ENCODE measurements at regions not wholly inside any gene's neighbourhood (a gene's known extent, or its start where the extent isn't known, plus 50 kb on each side); places are given as distances from the start of the nearest gene placed in this dataset.

- H3K36me3 ChIP-seq = no peaks in the 10 kb centered on the region
- no peaks in the 10 kb centered on the region for H3K9me3 ChIP-seq
- intact Hi-C loops (cut with DNase I) = no loop called here
- H3K4me1 ChIP-seq = no peaks in the 10 kb centered on the region
- no peak overlapping the region for H3K4me3 ChIP-seq
- ATAC-seq = peak in 1 of 4 donors; percentile 22
- no peaks in the 10 kb centered on the region for H3K27me3 ChIP-seq
- 60% methylated on average over 1 of the region's 2 CpGs for WGBS (ENCODE audit: insufficient coverage, low coverage, low lambda C conversion rate, missing lambda C conversion rate)
- TF ChIP-seq POLR2A (IDR thresholded peaks at IDR 0.05) (no peak), CTCF (IDR thresholded peaks at IDR 0.05) (no peak)
- H3K27ac ChIP-seq = no peak overlapping the region
- DNase-seq = no peak
Observed at GRCh38 chr2:41925712-41926111, 122.1 kb upstream of the PKDCC start.

- H3K9me3 ChIP-seq = no peaks in the 10 kb centered on the region
- H3K36me3 ChIP-seq = no peaks in the 10 kb centered on the region
- no peak overlapping the region for H3K4me3 ChIP-seq
- intact Hi-C loops (cut with DNase I) = no loop called here
- no peaks in the 10 kb centered on the region for H3K4me1 ChIP-seq
- H3K27me3 ChIP-seq = no peaks in the 10 kb centered on the region
- WGBS (ENCODE audit: insufficient coverage, low coverage, low lambda C conversion rate, missing lambda C conversion rate) = 58% methylated on average over 7 of the region's 8 CpGs
- DNase-seq (no peak), ATAC-seq (peak; percentile 17 to 57 (median 44))
- peak overlapping the region in 1 of 3 donors; percentile 10 for H3K27ac ChIP-seq
- no peak for TF ChIP-seq POLR2A (IDR thresholded peaks at IDR 0.05)
- no peak for TF ChIP-seq CTCF (IDR thresholded peaks at IDR 0.05)
Observed at GRCh38 chr2:41926614-41927580, 120.9 kb upstream of the PKDCC start.

GRCh38 chr2:41927581-41928264, 120.1 kb upstream of the PKDCC start:
- Histone ChIP-seq H3K27me3 (no peaks in the 10 kb centered on the region), H3K4me1 (no peaks in the 10 kb centered on the region), H3K9me3 (no peaks in the 10 kb centered on the region), H3K27ac (peak overlapping the region in 1 of 3 donors; percentile 10), H3K36me3 (no peaks in the 10 kb centered on the region), H3K4me3 (no peak overlapping the region)
- intact Hi-C loops (cut with DNase I) = no loop called here
- ATAC-seq (peak in 3 of 4 donors; percentile 29 to 58 (median 43)), DNase-seq (no peak)
- 78% methylated on average over 3 of the region's 10 CpGs for WGBS (ENCODE audit: insufficient coverage, low coverage, low lambda C conversion rate, missing lambda C conversion rate)
- TF ChIP-seq POLR2A (IDR thresholded peaks at IDR 0.05) (no peak), CTCF (IDR thresholded peaks at IDR 0.05) (no peak)

- no peak overlapping the region for H3K27ac ChIP-seq
- TF ChIP-seq POLR2A (IDR thresholded peaks at IDR 0.05) (no peak), CTCF (IDR thresholded peaks at IDR 0.05) (no peak)
- no peaks in the 10 kb centered on the region for H3K36me3 ChIP-seq
- no peaks in the 10 kb centered on the region for H3K27me3 ChIP-seq
- no peak for ATAC-seq
- WGBS (ENCODE audit: insufficient coverage, low coverage, low lambda C conversion rate, missing lambda C conversion rate) = 80% methylated on average over 1 of the region's 6 CpGs
- no peaks in the 10 kb centered on the region for H3K9me3 ChIP-seq
- no peak for DNase-seq
- H3K4me3 ChIP-seq = no peak overlapping the region
- no peaks in the 10 kb centered on the region for H3K4me1 ChIP-seq
- intact Hi-C loops (cut with DNase I) = no loop called here
Observed at GRCh38 chr2:41928526-41928925, 119.3 kb upstream of the PKDCC start.
